H1 (cell line): ENCODE measurements at regions not wholly inside any gene's neighbourhood (a gene's known extent, or its start where the extent isn't known, plus 50 kb on each side); places are given as distances from the start of the nearest gene placed in this dataset.

Experiments
- CTCF ChIA-PET: fragments of 300-600 bp; sonication (Branson Sonifier 250); formaldehyde crosslinking; loops from one replicate; lab custom pipeline; 2021; ENCODE audit not compliant: partially characterized antibody; lab: Charles Lee
- POLR2A ChIA-PET: fragments of 300-600 bp; sonication (Branson Sonifier 250); formaldehyde crosslinking; loops from one replicate; lab custom pipeline; 2021; ENCODE audit warnings: inconsistent platforms; ENCODE audit not compliant: partially characterized antibody; lab: Charles Lee
- DNase-seq, 2 experiments: peaks; one replicate each; pipeline versions ENCODE4 v3.0.0 to v3.0.0-alpha.2; 2010 to 2022; ENCODE audit warnings: low spot score in 2 of 2, low read depth in 1 of 2, mixed read lengths in 1 of 2
- FAIRE-seq: peaks from 2 replicates; lab custom pipeline; 2011; peaks lifted over from hg19 to GRCh38; lab: Jason Lieb, UNC
- H2AFZ ChIP-seq: 2 replicates; pipeline ENCODE4 v1.8.1; 2012; ENCODE audit warnings: low read length, inconsistent platforms
- H2AK5ac ChIP-seq: 2 replicates; pipeline ENCODE4 v1.6.1; 2013; ENCODE audit warnings: low read depth, low read length
- H2BK120ac ChIP-seq: replicated peaks from 2 replicates; pipeline ENCODE3; 2013; ENCODE audit warnings: low read depth, low read length, inconsistent platforms
- H2BK12ac ChIP-seq: 2 replicates; pipeline ENCODE4 v1.6.1; 2013; ENCODE audit warnings: low read depth, low read length
- H2BK15ac ChIP-seq: 2 replicates; pipeline ENCODE4 v1.6.1; 2013; ENCODE audit warnings: low read length
- H2BK20ac ChIP-seq: 2 replicates; pipeline ENCODE4 v1.6.1; 2013; ENCODE audit warnings: low read length
- H2BK5ac ChIP-seq: 2 replicates; pipeline ENCODE4 v1.6.1; 2013; ENCODE audit warnings: low read depth, low read length
- H3K14ac ChIP-seq: 2 replicates; pipeline ENCODE4 v1.6.1; 2013; ENCODE audit warnings: inconsistent platforms; ENCODE audit not compliant: insufficient read length
- H3K18ac ChIP-seq: 2 replicates; pipeline ENCODE4 v1.6.1; 2013; ENCODE audit warnings: low read length; ENCODE audit errors: extremely low read depth
- H3K23ac ChIP-seq: 2 replicates; pipeline ENCODE4 v1.6.1; 2013; ENCODE audit warnings: inconsistent platforms; ENCODE audit not compliant: insufficient read length
- H3K23me2 ChIP-seq: 2 replicates; pipeline ENCODE4 v1.6.1; 2013; ENCODE audit warnings: low read depth, low read length
- H3K27ac ChIP-seq: 2 replicates; pipeline ENCODE4 v1.6.1; 2011; ENCODE audit warnings: low read depth, low read length, inconsistent platforms
- H3K27me3 ChIP-seq, 4 experiments: replicated peaks in 1 of 4; 1 replicate in 1 of 4; 2 replicates in 3 of 4; pipeline versions ENCODE4 v1.6.1 to v1.8.1; 2011 to 2013; ENCODE audit warnings: low read length in 3 of 4, mild to moderate bottlenecking in 3 of 4, inconsistent platforms in 2 of 4, mixed read lengths in 2 of 4, moderate library complexity in 1 of 4; ENCODE audit not compliant: control insufficient read depth in 3 of 4, insufficient read depth in 3 of 4; ENCODE audit errors: extremely low read depth in 1 of 4
- H3K36me3 ChIP-seq, 4 experiments: 2 replicates each; pipeline versions ENCODE4 v1.6.1 to v1.8.1; 2011 to 2013; ENCODE audit warnings: mild to moderate bottlenecking in 4 of 4, low read length in 3 of 4, moderate library complexity in 2 of 4, control low read depth in 1 of 4, inconsistent platforms in 1 of 4; ENCODE audit not compliant: insufficient read depth in 4 of 4, control insufficient read depth in 2 of 4
- H3K4ac ChIP-seq: replicated peaks from 2 replicates; pipeline ENCODE3; 2013; ENCODE audit warnings: low read length, low read depth, mixed read lengths, inconsistent platforms; ENCODE audit not compliant: insufficient read length
- H3K4me1 ChIP-seq, 4 experiments: replicated peaks in 1 of 4; 1 replicate in 1 of 4; 2 replicates in 3 of 4; pipeline versions ENCODE4 v1.6.1 to v1.8.1; 2011 to 2013; ENCODE audit warnings: low read length in 3 of 4, inconsistent platforms in 2 of 4, mixed read lengths in 1 of 4; ENCODE audit not compliant: insufficient read depth in 4 of 4, control insufficient read depth in 3 of 4
- H3K4me2 ChIP-seq, 2 experiments: 2 replicates each; pipeline versions ENCODE4 v1.6.1 to v1.8.1; 2011 to 2013; ENCODE audit warnings: low read depth in 2 of 2, low read length in 2 of 2, control low read depth in 1 of 2, inconsistent platforms in 1 of 2, mild to moderate bottlenecking in 1 of 2; ENCODE audit not compliant: insufficient read depth in 1 of 2
- H3K4me3 ChIP-seq, 4 experiments: fragments of 200-600, 300-600 bp in 1 of 4; sonication (generic), shearing (Covaris generic), sonication (Bioruptor Twin) in 1 of 4; 2 replicates each; pipeline versions ENCODE4 v1.5.1 to v1.8.1; 2011 to 2016; ENCODE audit warnings: low read length in 4 of 4, low read depth in 3 of 4, control low read depth in 2 of 4, inconsistent platforms in 2 of 4, mild to moderate bottlenecking in 2 of 4, mixed read lengths in 1 of 4, moderate library complexity in 1 of 4; ENCODE audit not compliant: insufficient read depth in 2 of 4; ENCODE audit errors: extremely low read depth in 1 of 4
- H3K56ac ChIP-seq: replicated peaks from 2 replicates; pipeline ENCODE3; 2013; ENCODE audit warnings: low read depth, mild to moderate bottlenecking, mixed read lengths, low read length, inconsistent platforms; ENCODE audit not compliant: insufficient read length
- H3K79me1 ChIP-seq: 2 replicates; pipeline ENCODE4 v1.6.1; 2013; ENCODE audit warnings: low read depth, low read length, control low read depth
- H3K79me2 ChIP-seq, 2 experiments: 2 replicates each; pipeline versions ENCODE4 v1.6.1 to v1.8.1; 2012 to 2013; ENCODE audit warnings: low read length in 2 of 2, mild to moderate bottlenecking in 2 of 2, inconsistent platforms in 1 of 2; ENCODE audit not compliant: insufficient read depth in 2 of 2, control insufficient read depth in 1 of 2
- H3K9ac ChIP-seq, 4 experiments: replicated peaks in 1 of 4; 1 replicate in 1 of 4; 2 replicates in 3 of 4; pipeline versions ENCODE4 v1.6.1 to v1.8.1; 2011 to 2013; ENCODE audit warnings: low read depth in 3 of 4, low read length in 3 of 4, control low read depth in 2 of 4, mild to moderate bottlenecking in 2 of 4, moderate library complexity in 2 of 4, inconsistent platforms in 1 of 4; ENCODE audit errors: extremely low read depth in 1 of 4
- H3K9me3 ChIP-seq, 2 experiments: 2 replicates each; pipeline versions ENCODE4 v1.6.1 to v1.8.1; 2012 to 2013; ENCODE audit warnings: mild to moderate bottlenecking in 2 of 2, moderate library complexity in 2 of 2, control low read depth in 1 of 2, inconsistent platforms in 1 of 2, low read depth in 1 of 2, low read length in 1 of 2, mixed read lengths in 1 of 2; ENCODE audit not compliant: insufficient read depth in 2 of 2
- H4K20me1 ChIP-seq, 2 experiments: replicated peaks in 1 of 2; 2 replicates each; pipeline versions ENCODE3 to v1.8.1; 2011 to 2013; ENCODE audit warnings: inconsistent platforms in 2 of 2, low read length in 2 of 2, mild to moderate bottlenecking in 1 of 2; ENCODE audit not compliant: insufficient read depth in 2 of 2, control insufficient read depth in 1 of 2
- H4K5ac ChIP-seq: 2 replicates; pipeline ENCODE4 v1.6.1; 2013; ENCODE audit warnings: low read length, low read depth, mixed read lengths, inconsistent platforms; ENCODE audit not compliant: insufficient read length
- H4K8ac ChIP-seq: 2 replicates; pipeline ENCODE4 v1.8.0; 2013; ENCODE audit warnings: mild to moderate bottlenecking, moderate library complexity, low read length, inconsistent platforms; ENCODE audit not compliant: insufficient read depth; ENCODE audit errors: extremely low read depth
- H4K91ac ChIP-seq: replicated peaks from 2 replicates; pipeline ENCODE3; 2013; ENCODE audit warnings: low read length, mixed read lengths, inconsistent platforms; ENCODE audit not compliant: insufficient read length
- BACH1 ChIP-seq: IDR thresholded peaks from 2 replicates; pipeline ENCODE4 v1.6.1; 2012; ENCODE audit warnings: low read length, improper control_type of control experiment
- WGBS, 2 experiments: shearing (Covaris generic) in 1 of 2; methylation state at CpG; one replicate each; pipeline versions ENCODE4 v1.1.6 to v1.1.7; 2013 to 2015; ENCODE audit warnings: low lambda C conversion rate in 2 of 2, mixed read lengths in 2 of 2, inconsistent platforms in 1 of 2, low coverage in 1 of 2, missing lambda C conversion rate in 1 of 2; ENCODE audit not compliant: insufficient replicate concordance in 2 of 2, insufficient coverage in 1 of 2, insufficient read length in 1 of 2; ENCODE audit errors: extremely low coverage in 1 of 2, missing lambda C conversion rate in 1 of 2; 5-methylcytosine and 5-hydroxymethylcytosine counted together

DNA sequence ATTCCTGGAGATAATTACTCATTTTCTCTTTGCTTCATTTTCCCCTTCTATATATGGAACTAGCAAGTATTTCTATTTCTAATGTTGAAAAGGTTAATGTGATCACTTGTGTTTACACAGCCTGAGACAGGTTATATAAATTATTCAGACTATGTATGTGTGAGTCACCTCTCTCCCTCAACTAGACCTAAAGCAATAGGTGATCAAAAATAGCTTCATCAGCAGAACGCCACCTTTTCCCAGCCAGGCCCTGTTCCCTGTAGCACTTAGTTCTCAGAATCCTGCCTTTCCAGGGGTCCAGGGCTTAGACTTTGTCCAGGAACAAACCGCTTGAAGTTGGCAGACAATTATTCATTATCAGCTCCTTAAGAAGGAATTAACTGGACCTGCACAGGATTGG is 125.3 kb upstream of the EXOC2 start:
- H3K36me3 ChIP-seq: no peaks in the 10 kb centered on the region
- ChIA-PET CTCF (interaction anchor here (0.7 to 1.9 kb wide), 8 partner anchors 10 to 606 kb away, joined by 3 to 7 read pairs (median 4); no protein-coding TSS in a partner anchor), POLR2A (no interaction called here)
- no peak overlapping the region for H2AFZ ChIP-seq
- no peak overlapping the region for H3K23ac ChIP-seq
- no peak overlapping the region for H4K91ac ChIP-seq
- no peak overlapping the region for H3K9ac ChIP-seq
- H2BK120ac ChIP-seq: no peak overlapping the region
- DNase-seq (no peak), FAIRE-seq (no peak)
- H3K4ac ChIP-seq: no peak overlapping the region
- H2BK12ac ChIP-seq: no peak overlapping the region
- no peak overlapping the region for H2BK20ac ChIP-seq
- H3K18ac ChIP-seq: no peak overlapping the region
- no peak overlapping the region for H3K4me2 ChIP-seq
- H3K56ac ChIP-seq: no peak overlapping the region
- no peak overlapping the region for H3K14ac ChIP-seq
- no peaks in the 10 kb centered on the region for H4K20me1 ChIP-seq
- no peaks in the 10 kb centered on the region for H3K79me1 ChIP-seq
- H3K9me3 ChIP-seq: no peaks in the 10 kb centered on the region
- H4K5ac ChIP-seq: no peak overlapping the region
- 88% methylated on average over 2 of the region's 2 CpGs; no CpG with 5 or more reads in 1 of the 2 experiments for WGBS, 2 experiments
- no peak overlapping the region for H4K8ac ChIP-seq
- no peak overlapping the region for H2BK5ac ChIP-seq
- no peaks in the 10 kb centered on the region for H3K23me2 ChIP-seq
- H3K27me3 ChIP-seq: no peaks in the 10 kb centered on the region
- H2AK5ac ChIP-seq: no peak overlapping the region
- no peak overlapping the region for H3K4me3 ChIP-seq
- H3K27ac ChIP-seq: no peak overlapping the region
- H3K4me1 ChIP-seq: no peaks in the 10 kb centered on the region
- H3K79me2 ChIP-seq: no peaks in the 10 kb centered on the region
- no peak overlapping the region for H2BK15ac ChIP-seq
- TF ChIP-seq BACH1: no peak
